ENCODE measurements at regions not wholly inside any gene's neighbourhood (a gene's known extent, or its start where the extent isn't known, plus 50 kb on each side); places are given as distances from the start of the nearest gene placed in this dataset.
"Not testable (repeated sequence)": the region's sequence is repeated elsewhere in the genome, so short reads cannot be mapped to it uniquely, and the experiment has no call there.

DNA sequence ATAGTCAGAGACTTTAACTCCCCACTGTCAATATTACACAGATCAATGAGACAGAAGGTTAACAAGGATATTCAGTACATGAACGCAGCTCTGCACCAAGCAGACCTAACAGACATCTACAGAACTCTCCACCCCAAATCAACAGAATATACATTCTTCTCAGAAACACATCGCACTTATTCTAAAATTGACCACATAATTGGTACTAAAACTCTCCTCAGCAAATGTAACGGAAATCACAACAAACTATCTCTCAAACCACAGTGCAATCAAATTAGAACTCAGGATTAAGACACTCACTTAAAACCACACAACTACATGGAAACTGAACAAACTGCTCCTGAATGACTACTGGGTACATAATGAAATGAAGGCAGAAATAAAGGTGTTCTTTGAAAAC lies 341.3 kb upstream of the PTGER4 start:
- TF ChIP-seq SP1 (IDR thresholded peaks at IDR 0.05); ARNT (IDR thresholded peaks at IDR 0.05); BHLHE40 (IDR thresholded peaks at IDR 0.05; ENCODE audit: borderline replicate concordance); FOXK2 (IDR thresholded peaks at IDR 0.05); TARDBP (IDR thresholded peaks at IDR 0.05); FOXM1 (IDR thresholded peaks at IDR 0.05; ENCODE audit: borderline replicate concordance); PKNOX1 (IDR thresholded peaks at IDR 0.05); FOXA1 (IDR thresholded peaks at IDR 0.05); ELF4 (IDR thresholded peaks at IDR 0.05); L3MBTL2 (conservative IDR thresholded peaks at IDR 0.05): not testable (repeated sequence)
